ENCODE measurements at regions not wholly inside any gene's neighbourhood (a gene's known extent, or its start where the extent isn't known, plus 50 kb on each side); places are given as distances from the start of the nearest gene placed in this dataset.

GRCh38 chr6:85388531-85388930 is 61.4 kb upstream of the NT5E start:
- no peaks in the 10 kb centered on the region for H3K36me3 Mint-ChIP-seq
- peaks cover 0 to 3% (median 2%) of the 10 kb centered on the region in 7 donors for H3K9me3 Mint-ChIP-seq
- H3K27ac Mint-ChIP-seq, result no peak overlapping the region
- 100% methylated on average over 1 of the region's 3 CpGs for WGBS (ENCODE audit: insufficient coverage)
- H2AFZ ChIP-seq (ENCODE audit: insufficient read depth, low read depth, low read length, poor library complexity, severe bottlenecking), result no peak overlapping the region
- no peak overlapping the region for H3K9ac ChIP-seq (ENCODE audit: insufficient read depth, low read length, poor library complexity, severe bottlenecking)
- H3K27ac ChIP-seq (ENCODE audit: low read depth in 1 of 2, low read length in 2 of 2), result no peak overlapping the region
- H3K9me3 ChIP-seq (replicated peaks in 1 of 2; ENCODE audit: control insufficient read depth in 1 of 2, insufficient read depth in 1 of 2, low read length in 2 of 2), result no peaks in the 10 kb centered on the region
- no peaks in the 10 kb centered on the region for H3K27me3 ChIP-seq (ENCODE audit: control insufficient read depth in 2 of 2, insufficient read depth in 2 of 2, low read length in 2 of 2)
- H3K4me1 ChIP-seq (ENCODE audit: control insufficient read depth in 1 of 2, insufficient read depth in 2 of 2, low read length in 2 of 2), result no peaks in the 10 kb centered on the region
- no peak overlapping the region for H3K4me3 ChIP-seq (replicated peaks in 1 of 3; ENCODE audit: low read depth in 2 of 3, low read length in 3 of 3)
- intact Hi-C loops (cut with micrococcal nuclease), result no loop called here
- H3K27me3 Mint-ChIP-seq (ENCODE audit: low read depth in 3 of 3), result peaks cover 0 to 2% (median 0%) of the 10 kb centered on the region in 3 donors
- no peaks in the 10 kb centered on the region for H3K36me3 ChIP-seq (replicated peaks in 1 of 2; ENCODE audit: control insufficient read depth in 1 of 2, insufficient read depth in 2 of 2, low read length in 2 of 2)
- no peak overlapping the region for H3K4me3 Mint-ChIP-seq
- no peaks in the 10 kb centered on the region for H4K20me1 ChIP-seq (ENCODE audit: insufficient read depth, low read length)
- TF ChIP-seq CTCF (IDR thresholded peaks at IDR 0.05), result no peak
- no peak for DNase-seq
- H3K4me2 ChIP-seq (replicated peaks; ENCODE audit: extremely low read depth, low read length, poor library complexity, severe bottlenecking), result no peak overlapping the region
- H3K4me1 Mint-ChIP-seq, result no peaks in the 10 kb centered on the region
- no peaks in the 10 kb centered on the region for H3K79me2 ChIP-seq (ENCODE audit: insufficient read depth, low read length)

DNA sequence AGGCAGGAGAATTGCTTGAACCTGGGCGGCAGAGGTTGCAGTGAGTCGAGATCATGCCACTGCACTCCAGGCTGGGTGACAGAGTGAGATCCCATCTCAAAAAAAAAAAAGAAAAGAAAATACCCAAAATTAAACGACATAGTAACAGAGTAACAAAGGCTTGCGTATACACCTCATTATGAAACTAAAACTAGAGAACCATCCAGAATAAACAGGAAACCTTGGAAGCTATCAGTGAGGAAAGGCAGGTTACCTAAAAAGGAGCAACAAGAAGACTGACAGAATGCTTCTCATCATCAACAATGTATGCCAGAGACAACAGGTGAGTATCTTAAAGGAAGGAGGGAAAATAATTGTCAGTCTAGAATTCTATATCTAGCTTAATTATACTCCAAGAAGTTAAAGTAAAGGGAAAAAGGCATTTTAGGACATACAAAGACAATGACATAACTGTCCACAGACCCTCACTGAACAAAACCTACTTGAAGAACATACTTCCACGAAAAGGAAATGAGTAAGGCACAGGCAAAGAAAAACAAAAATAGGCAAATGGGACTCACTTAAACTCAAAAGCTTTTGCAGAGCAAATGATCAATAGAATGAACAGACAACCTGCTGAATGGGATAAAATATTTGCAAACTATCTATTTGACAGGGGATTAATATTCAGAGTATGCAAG is 64.1 kb upstream of the NT5E start:
- peaks cover 0 to 2% (median 0%) of the 10 kb centered on the region in 7 donors for H3K9me3 Mint-ChIP-seq
- Histone ChIP-seq H3K4me2 (replicated peaks; ENCODE audit: extremely low read depth, low read length, poor library complexity, severe bottlenecking) (no peak overlapping the region), H2AFZ (ENCODE audit: insufficient read depth, low read depth, low read length, poor library complexity, severe bottlenecking) (no peak overlapping the region), H4K20me1 (ENCODE audit: insufficient read depth, low read length) (no peaks in the 10 kb centered on the region), H3K27me3 (ENCODE audit: control insufficient read depth in 2 of 2, insufficient read depth in 2 of 2, low read length in 2 of 2) (no peaks in the 10 kb centered on the region), H3K4me1 (ENCODE audit: control insufficient read depth in 1 of 2, insufficient read depth in 2 of 2, low read length in 2 of 2) (no peaks in the 10 kb centered on the region), H3K9me3 (replicated peaks in 1 of 2; ENCODE audit: control insufficient read depth in 1 of 2, insufficient read depth in 1 of 2, low read length in 2 of 2) (no peaks in the 10 kb centered on the region), H3K79me2 (ENCODE audit: insufficient read depth, low read length) (no peaks in the 10 kb centered on the region), H3K4me3 (replicated peaks in 1 of 3; ENCODE audit: low read depth in 2 of 3, low read length in 3 of 3) (no peak overlapping the region), H3K27ac (ENCODE audit: low read depth in 1 of 2, low read length in 2 of 2) (no peak overlapping the region), H3K36me3 (replicated peaks in 1 of 2; ENCODE audit: control insufficient read depth in 1 of 2, insufficient read depth in 2 of 2, low read length in 2 of 2) (no peaks in the 10 kb centered on the region), H3K9ac (ENCODE audit: insufficient read depth, low read length, poor library complexity, severe bottlenecking) (no peak overlapping the region)
- H3K27ac Mint-ChIP-seq, result no peak overlapping the region
- H3K27me3 Mint-ChIP-seq (ENCODE audit: low read depth in 3 of 3), result peaks cover 0 to 4% (median 3%) of the 10 kb centered on the region in 3 donors
- TF ChIP-seq CTCF (IDR thresholded peaks at IDR 0.05), result no peak
- H3K4me3 Mint-ChIP-seq, result no peak overlapping the region
- H3K4me1 Mint-ChIP-seq, result no peaks in the 10 kb centered on the region
- no peaks in the 10 kb centered on the region for H3K36me3 Mint-ChIP-seq
- DNase-seq, result no peak
- no CpG with 5 or more reads among the region's 5 CpGs for WGBS (ENCODE audit: insufficient coverage)
- intact Hi-C loops (cut with micrococcal nuclease), result no loop called here

All from CD14-positive monocyte (primary cell).